ENCODE measurements at regions not wholly inside any gene's neighbourhood (a gene's known extent, or its start where the extent isn't known, plus 50 kb on each side); places are given as distances from the start of the nearest gene placed in this dataset.

DNA sequence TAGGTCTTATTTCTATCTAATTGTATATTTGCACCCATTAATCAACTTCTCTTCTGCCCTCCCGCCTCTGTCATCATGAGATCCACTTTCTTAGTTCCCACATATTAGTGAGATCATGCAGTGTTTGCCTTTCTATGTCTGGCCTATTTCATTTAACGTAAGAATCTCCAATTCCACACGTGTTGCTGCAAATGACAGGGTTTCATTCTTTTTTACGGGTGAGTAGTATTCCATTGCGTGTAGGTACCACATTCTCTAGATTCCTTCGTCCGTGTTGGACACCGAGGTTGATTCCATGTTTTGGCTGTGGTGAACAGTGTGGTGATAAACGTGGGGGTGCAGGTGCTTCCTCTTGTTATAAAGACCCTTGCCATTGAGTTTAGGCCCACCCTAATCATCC lies 64.7 kb upstream of the GSE1 start:
- TF ChIP-seq, protein P1, sequence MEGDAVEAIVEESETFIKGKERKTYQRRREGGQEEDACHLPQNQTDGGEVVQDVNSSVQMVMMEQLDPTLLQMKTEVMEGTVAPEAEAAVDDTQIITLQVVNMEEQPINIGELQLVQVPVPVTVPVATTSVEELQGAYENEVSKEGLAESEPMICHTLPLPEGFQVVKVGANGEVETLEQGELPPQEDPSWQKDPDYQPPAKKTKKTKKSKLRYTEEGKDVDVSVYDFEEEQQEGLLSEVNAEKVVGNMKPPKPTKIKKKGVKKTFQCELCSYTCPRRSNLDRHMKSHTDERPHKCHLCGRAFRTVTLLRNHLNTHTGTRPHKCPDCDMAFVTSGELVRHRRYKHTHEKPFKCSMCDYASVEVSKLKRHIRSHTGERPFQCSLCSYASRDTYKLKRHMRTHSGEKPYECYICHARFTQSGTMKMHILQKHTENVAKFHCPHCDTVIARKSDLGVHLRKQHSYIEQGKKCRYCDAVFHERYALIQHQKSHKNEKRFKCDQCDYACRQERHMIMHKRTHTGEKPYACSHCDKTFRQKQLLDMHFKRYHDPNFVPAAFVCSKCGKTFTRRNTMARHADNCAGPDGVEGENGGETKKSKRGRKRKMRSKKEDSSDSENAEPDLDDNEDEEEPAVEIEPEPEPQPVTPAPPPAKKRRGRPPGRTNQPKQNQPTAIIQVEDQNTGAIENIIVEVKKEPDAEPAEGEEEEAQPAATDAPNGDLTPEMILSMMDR (conservative IDR thresholded peaks at IDR 0.05; ENCODE audit: low read depth, low read length): no peak

DNA sequence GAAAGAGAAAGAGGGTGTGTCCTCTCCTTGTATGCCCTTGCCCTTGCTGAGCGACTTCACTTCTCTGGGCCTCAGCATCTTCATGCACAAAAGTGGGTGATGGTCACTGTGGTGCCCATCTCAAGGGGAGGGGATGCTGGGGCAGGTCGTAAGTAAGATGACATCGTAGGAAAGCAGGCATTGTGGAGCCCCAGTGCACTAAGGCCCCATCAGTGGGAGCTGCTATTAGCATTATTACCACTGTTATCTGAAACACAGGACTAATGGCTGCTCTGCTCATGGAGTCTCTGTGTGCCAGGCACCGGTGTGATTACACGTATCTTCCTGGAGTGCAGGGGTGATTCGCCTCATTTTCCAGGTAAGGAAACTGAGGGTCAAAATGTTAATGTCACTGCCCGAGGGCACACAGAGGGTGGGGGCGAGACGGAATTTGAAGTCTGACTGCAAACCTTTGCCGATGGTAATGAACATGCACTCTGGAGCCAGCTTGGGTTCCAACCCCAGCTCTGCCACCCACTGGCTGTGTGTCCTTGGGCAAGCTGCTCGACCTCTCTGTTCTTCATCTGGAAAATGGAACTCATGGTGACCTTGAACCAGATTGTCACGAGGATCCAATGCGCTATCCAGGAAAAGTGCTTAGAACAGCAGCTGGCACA lies 63.2 kb upstream of the GSE1 start:
- TF ChIP-seq, protein P1 (conservative IDR thresholded peaks at IDR 0.05; ENCODE audit: low read depth, low read length): no peak
- H4K20me1 ChIP-seq (ENCODE audit: insufficient read depth): no peaks in the 10 kb centered on the region
- peaks cover 58% of the 10 kb centered on the region for H3K27me3 ChIP-seq (ENCODE audit: insufficient read depth, low read depth)
- H3K4me2 ChIP-seq: no peak overlapping the region
- no peaks in the 10 kb centered on the region for H3K79me2 ChIP-seq (ENCODE audit: insufficient read depth, low read depth)
- H3K4me3 ChIP-seq (IDR thresholded peaks at IDR 0.05; ENCODE audit: insufficient read depth, low read depth, low read length): no peak overlapping the region
- H3K36me3 ChIP-seq (ENCODE audit: insufficient read depth): no peaks in the 10 kb centered on the region
- no peak overlapping the region for H2AFZ ChIP-seq (ENCODE audit: low read depth)
- H3K9ac ChIP-seq: no peak overlapping the region
- H3K4me1 ChIP-seq (ENCODE audit: low read depth, poor library complexity, severe bottlenecking): peaks cover 11% of the 10 kb centered on the region
- H3K27ac ChIP-seq: no peak overlapping the region

More for the DNA sequence above, 64.7 kb upstream of the GSE1 start:
- peaks cover 72% of the 10 kb centered on the region for H3K27me3 ChIP-seq (ENCODE audit: insufficient read depth, low read depth)
- H3K4me1 ChIP-seq (ENCODE audit: low read depth, poor library complexity, severe bottlenecking): peaks cover 4% of the 10 kb centered on the region
- H3K9ac ChIP-seq: no peak overlapping the region
- no peaks in the 10 kb centered on the region for H4K20me1 ChIP-seq (ENCODE audit: insufficient read depth)
- no peak overlapping the region for H3K4me3 ChIP-seq (IDR thresholded peaks at IDR 0.05; ENCODE audit: insufficient read depth, low read depth, low read length)
- no peak overlapping the region for H2AFZ ChIP-seq (ENCODE audit: low read depth)
- no peak overlapping the region for H3K27ac ChIP-seq
- no peaks in the 10 kb centered on the region for H3K36me3 ChIP-seq (ENCODE audit: insufficient read depth)
- no peaks in the 10 kb centered on the region for H3K79me2 ChIP-seq (ENCODE audit: insufficient read depth, low read depth)
- no peak overlapping the region for H3K4me2 ChIP-seq

DNA sequence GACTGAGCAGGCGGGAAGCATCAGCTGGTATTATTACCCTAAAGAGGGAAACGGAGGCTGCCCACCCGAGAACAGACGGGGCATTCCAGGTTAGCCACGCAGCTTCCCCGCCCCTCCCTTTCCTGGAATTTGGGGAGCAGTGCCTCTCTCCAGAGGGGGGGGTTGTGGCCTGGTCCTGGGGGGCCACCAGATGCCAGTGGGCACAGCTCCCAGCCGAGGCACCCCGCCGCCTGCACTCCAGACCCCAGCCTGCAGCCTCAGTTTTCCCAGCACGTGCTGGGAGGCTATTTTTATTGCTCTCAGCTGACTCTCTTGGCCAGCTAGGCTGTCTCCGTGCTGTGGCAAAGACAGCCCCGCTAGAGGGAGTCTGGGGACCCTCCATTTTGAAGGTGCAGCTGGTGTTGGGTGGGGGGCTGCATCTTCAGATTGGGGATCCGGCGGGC lies 62.7 kb upstream of the GSE1 start:
- Histone ChIP-seq H3K9ac (no peak overlapping the region), H3K4me3 (IDR thresholded peaks at IDR 0.05; ENCODE audit: insufficient read depth, low read depth, low read length) (no peak overlapping the region), H3K4me1 (ENCODE audit: low read depth, poor library complexity, severe bottlenecking) (peaks cover 11% of the 10 kb centered on the region), H3K79me2 (ENCODE audit: insufficient read depth, low read depth) (no peaks in the 10 kb centered on the region), H3K27ac (no peak overlapping the region), H4K20me1 (ENCODE audit: insufficient read depth) (no peaks in the 10 kb centered on the region), H2AFZ (ENCODE audit: low read depth) (no peak overlapping the region), H3K4me2 (no peak overlapping the region), H3K36me3 (ENCODE audit: insufficient read depth) (no peaks in the 10 kb centered on the region), H3K27me3 (ENCODE audit: insufficient read depth, low read depth) (peaks cover 58% of the 10 kb centered on the region)
- TF ChIP-seq, protein P1 (conservative IDR thresholded peaks at IDR 0.05; ENCODE audit: low read depth, low read length): no peak

DNA sequence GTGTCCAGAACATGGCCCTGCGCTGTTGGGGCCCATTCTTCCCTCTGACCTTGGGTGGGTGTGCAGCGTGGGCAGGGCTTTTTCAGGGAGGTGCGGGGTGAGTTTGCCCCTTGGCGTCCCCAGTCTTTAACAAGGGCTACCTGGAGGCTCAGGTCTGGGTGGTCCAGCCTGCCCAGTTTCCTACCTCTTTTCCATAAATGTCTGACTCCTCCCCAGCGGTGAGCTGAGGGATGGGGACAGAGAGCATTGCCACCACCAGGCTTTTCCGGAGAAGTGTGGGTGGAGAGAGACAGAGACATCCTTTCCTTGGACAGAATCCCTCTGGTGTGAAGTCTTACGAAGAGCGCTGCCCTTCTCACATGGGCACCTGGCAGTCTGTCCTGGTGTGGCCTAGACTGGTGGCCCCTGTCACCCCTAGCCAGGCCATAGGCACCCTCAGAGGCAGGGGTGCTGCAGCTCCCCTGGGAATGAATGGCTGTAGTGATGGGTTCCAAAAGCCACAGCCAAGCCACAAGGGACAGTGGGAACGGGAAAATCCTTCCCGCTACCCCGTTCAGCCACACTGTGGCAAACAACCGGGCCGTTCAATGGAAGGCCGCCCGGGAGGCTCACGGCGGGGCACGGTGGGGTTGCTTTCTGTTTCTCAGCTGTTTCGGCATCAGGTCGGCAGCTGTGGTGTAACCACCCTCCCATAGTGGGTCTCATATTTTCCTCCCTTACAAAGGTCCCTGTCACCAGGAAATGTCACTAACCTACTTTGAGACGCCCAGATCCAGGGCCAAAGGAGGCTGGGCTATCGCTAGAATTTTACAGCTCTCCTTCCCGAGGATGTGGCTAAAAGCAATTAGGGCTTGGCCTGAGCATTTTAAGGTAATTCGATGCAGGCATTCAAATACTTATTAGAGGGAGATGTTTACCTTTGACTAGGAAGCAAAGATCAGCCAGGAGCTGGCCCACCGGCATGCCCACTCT lies 61.9 kb upstream of the GSE1 start:
- H4K20me1 ChIP-seq (ENCODE audit: insufficient read depth): no peaks in the 10 kb centered on the region
- H3K4me2 ChIP-seq: no peak overlapping the region
- H3K4me3 ChIP-seq (IDR thresholded peaks at IDR 0.05; ENCODE audit: insufficient read depth, low read depth, low read length): no peak overlapping the region

More for the DNA sequence above, 61.9 kb upstream of the GSE1 start:
- Histone ChIP-seq H3K9ac (no peak overlapping the region), H3K36me3 (ENCODE audit: insufficient read depth) (no peaks in the 10 kb centered on the region), H3K27me3 (ENCODE audit: insufficient read depth, low read depth) (peaks cover 58% of the 10 kb centered on the region), H2AFZ (ENCODE audit: low read depth) (no peak overlapping the region), H3K4me1 (ENCODE audit: low read depth, poor library complexity, severe bottlenecking) (peaks cover 19% of the 10 kb centered on the region), H3K27ac (no peak overlapping the region), H3K79me2 (ENCODE audit: insufficient read depth, low read depth) (no peaks in the 10 kb centered on the region)
- TF ChIP-seq, protein P1 (conservative IDR thresholded peaks at IDR 0.05; ENCODE audit: low read depth, low read length): no peak

Measured in KMS-11 (cell line).